ENCODE measurements at regions not wholly inside any gene's neighbourhood (a gene's known extent, or its start where the extent isn't known, plus 50 kb on each side); places are given as distances from the start of the nearest gene placed in this dataset.
A peak's percentile ranks its signal among the peaks of the same experiment; 100 is the strongest.

DNA sequence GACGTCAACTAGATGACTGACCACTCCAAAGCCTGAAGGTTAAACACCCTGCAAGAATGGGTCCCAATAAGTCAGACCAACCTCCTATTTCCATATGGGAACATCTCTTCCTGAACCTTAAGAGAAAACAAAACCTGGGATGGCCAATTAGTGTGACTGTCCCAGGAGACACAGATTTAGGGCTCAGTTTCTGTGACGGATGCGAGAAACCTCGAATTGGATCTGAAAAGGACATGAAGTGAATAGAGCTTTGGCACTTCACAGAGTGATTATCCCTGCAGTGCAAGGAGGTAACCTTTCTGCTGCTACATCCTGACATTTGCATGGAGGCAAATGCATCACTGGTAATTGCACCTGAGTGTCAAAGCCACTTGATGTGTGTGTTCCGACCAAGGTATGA, 442.2 kb upstream of the KLF12 start:
- CTCF ChIA-PET (ENCODE audit: partially characterized antibody) = interaction anchor here (0.6 to 1.5 kb wide), 2 partner anchors 20 to 30 kb away, joined by 3 to 5 read pairs; no protein-coding TSS in a partner anchor
- Histone ChIP-seq H3K27me3 (replicated peaks in 1 of 4; ENCODE audit: control insufficient read depth in 3 of 4, extremely low read depth in 1 of 4, insufficient read depth in 3 of 4, low read length in 3 of 4) (peaks cover 0 to 9% (median 2%) of the 10 kb centered on the region in 4 experiments; a peak in 5 of 7 replicates), H2BK15ac (ENCODE audit: low read length) (no peak overlapping the region), H2BK20ac (ENCODE audit: low read length) (no peak overlapping the region), H3K14ac (ENCODE audit: insufficient read length) (no peak overlapping the region), H3K4me2 (ENCODE audit: insufficient read depth in 1 of 2, low read depth in 2 of 2, low read length in 2 of 2) (peak overlapping the region; percentile 78 to 87; a peak in 3 of 4 replicates), H2AK5ac (ENCODE audit: low read depth, low read length) (no peak overlapping the region), H2BK12ac (ENCODE audit: low read depth, low read length) (no peak overlapping the region), H4K8ac (ENCODE audit: extremely low read depth, insufficient read depth, low read length) (no peak overlapping the region), H3K9me3 (ENCODE audit: insufficient read depth in 2 of 2, low read depth in 1 of 2, low read length in 1 of 2) (no peaks in the 10 kb centered on the region), H3K56ac (replicated peaks; ENCODE audit: insufficient read length, low read depth, low read length) (no peak overlapping the region), H4K20me1 (replicated peaks in 1 of 2; ENCODE audit: control insufficient read depth in 1 of 2, insufficient read depth in 2 of 2, low read length in 2 of 2) (no peaks in the 10 kb centered on the region), H3K79me2 (ENCODE audit: control insufficient read depth in 1 of 2, insufficient read depth in 2 of 2, low read length in 2 of 2) (no peaks in the 10 kb centered on the region), H3K4me3 (ENCODE audit: extremely low read depth in 1 of 4, insufficient read depth in 2 of 4, low read depth in 3 of 4, low read length in 4 of 4) (peak overlapping the region in 2 of 4 experiments; percentile 57 to 58; a peak in 3 of 8 replicates), H3K79me1 (ENCODE audit: low read depth, low read length) (no peaks in the 10 kb centered on the region), H2BK5ac (ENCODE audit: low read depth, low read length) (no peak overlapping the region), H4K5ac (ENCODE audit: insufficient read length, low read depth, low read length) (no peak overlapping the region), H3K4ac (replicated peaks; ENCODE audit: insufficient read length, low read depth, low read length) (no peak overlapping the region), H3K23me2 (ENCODE audit: low read depth, low read length) (peaks cover 8% of the 10 kb centered on the region), H3K36me3 (ENCODE audit: control insufficient read depth in 2 of 4, insufficient read depth in 4 of 4, low read length in 3 of 4) (no peaks in the 10 kb centered on the region), H3K23ac (ENCODE audit: insufficient read length) (no peak overlapping the region), H3K9ac (replicated peaks in 1 of 4; ENCODE audit: extremely low read depth in 1 of 4, low read depth in 3 of 4, low read length in 3 of 4) (no peak overlapping the region; a peak in 1 of 7 replicates), H2BK120ac (replicated peaks; ENCODE audit: low read depth, low read length) (no peak overlapping the region), H4K91ac (replicated peaks; ENCODE audit: insufficient read length, low read length) (no peak overlapping the region), H3K18ac (ENCODE audit: extremely low read depth, low read length) (no peak overlapping the region), H3K4me1 (replicated peaks in 1 of 4; ENCODE audit: control insufficient read depth in 3 of 4, insufficient read depth in 4 of 4, low read length in 3 of 4) (peaks cover 0 to 6% (median 1%) of the 10 kb centered on the region in 4 experiments; a peak in 2 of 7 replicates), H2AFZ (ENCODE audit: low read length) (peak overlapping the region; percentile 93), H3K27ac (ENCODE audit: low read depth, low read length) (no peak overlapping the region)
- DNase-seq (ENCODE audit: low read depth in 1 of 2, low spot score in 2 of 2) (no peak), FAIRE-seq (no peak)
- POLR2A ChIA-PET (ENCODE audit: partially characterized antibody) = interaction anchor here (1.0 kb wide), 1 partner anchor 20 kb away, joined by 3 read pairs; no protein-coding TSS in a partner anchor
- 85% methylated on average over 5 of the region's 5 CpGs; no CpG with 5 or more reads in 1 of the 2 experiments for WGBS, 2 experiments (ENCODE audit: extremely low coverage in 1 of 2, insufficient coverage in 1 of 2, insufficient read length in 1 of 2, insufficient replicate concordance in 2 of 2, low coverage in 1 of 2, low lambda C conversion rate in 2 of 2, missing lambda C conversion rate in 1 of 2)
- TF ChIP-seq CEBPB (IDR thresholded peaks at IDR 0.05; ENCODE audit: low read depth, low read length) = no peak
- TF ChIP-seq SP2 (IDR thresholded peaks at IDR 0.05; ENCODE audit: low read length) = no peak
- TF ChIP-seq SP1 (IDR thresholded peaks at IDR 0.05; ENCODE audit: low read depth, low read length) = no peak
- TF ChIP-seq, protein P1, sequence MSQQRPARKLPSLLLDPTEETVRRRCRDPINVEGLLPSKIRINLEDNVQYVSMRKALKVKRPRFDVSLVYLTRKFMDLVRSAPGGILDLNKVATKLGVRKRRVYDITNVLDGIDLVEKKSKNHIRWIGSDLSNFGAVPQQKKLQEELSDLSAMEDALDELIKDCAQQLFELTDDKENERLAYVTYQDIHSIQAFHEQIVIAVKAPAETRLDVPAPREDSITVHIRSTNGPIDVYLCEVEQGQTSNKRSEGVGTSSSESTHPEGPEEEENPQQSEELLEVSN (IDR thresholded peaks at IDR 0.05) = no peak
- TF ChIP-seq KDM5A (IDR thresholded peaks at IDR 0.05; ENCODE audit: low read length) = no peak
- no peak for TF ChIP-seq POU5F1 (IDR thresholded peaks at IDR 0.05; ENCODE audit: low read depth, low read length)
- TF ChIP-seq KDM1A (IDR thresholded peaks at IDR 0.05; ENCODE audit: borderline replicate concordance, low read length) = no peak
- TF ChIP-seq CTCF (IDR thresholded peaks at IDR 0.05; ENCODE audit: control extremely low read depth in 1 of 3, insufficient read depth in 1 of 3, low read depth in 1 of 3, low read length in 3 of 3) = no peak
- no peak for TF ChIP-seq SUZ12 (IDR thresholded peaks at IDR 0.05; ENCODE audit: low read length)
- no peak for TF ChIP-seq ZNF274 (IDR thresholded peaks at IDR 0.05; ENCODE audit: borderline replicate concordance, extremely low read depth, low read length)
- no peak for TF ChIP-seq TCF12 (IDR thresholded peaks at IDR 0.05; ENCODE audit: low read depth, low read length)
- TF ChIP-seq BCL11A (IDR thresholded peaks at IDR 0.05; ENCODE audit: low read depth in 2 of 2, low read length in 2 of 2) = no peak
